D721Med (cell line): ENCODE measurements at regions not wholly inside any gene's neighbourhood (a gene's known extent, or its start where the extent isn't known, plus 50 kb on each side); places are given as distances from the start of the nearest gene placed in this dataset.

Experiments used
- DNase-seq: peaks from one replicate; pipeline ENCODE4 v3.0.0; 2011; ENCODE audit warnings: low spot score; ENCODE audit not compliant: insufficient read length
- FAIRE-seq: peaks from 2 replicates; lab custom pipeline; 2011; peaks lifted over from hg19 to GRCh38; lab: Jason Lieb, UNC
- CTCF ChIP-seq: IDR thresholded peaks from 2 replicates; pipeline ENCODE4 v1.5.1; 2012; ENCODE audit warnings: mild to moderate bottlenecking, control low read depth; ENCODE audit not compliant: insufficient read depth; ENCODE audit errors: missing control alignments

GRCh38 chr6:43942616-43943015, 172.6 kb downstream of the VEGFA start:
- no peak for FAIRE-seq
- DNase-seq = no peak
- no peak for TF ChIP-seq CTCF

GRCh38 chr6:43942011-43942442, 172.0 kb downstream of the VEGFA start:
- no peak for DNase-seq
- FAIRE-seq = no peak
- TF ChIP-seq CTCF = no peak

GRCh38 chr6:43941174-43941573, 171.2 kb downstream of the VEGFA start:
- FAIRE-seq = no peak
- DNase-seq = no peak
- TF ChIP-seq CTCF = no peak

- TF ChIP-seq CTCF = no peak
- FAIRE-seq = no peak
- DNase-seq = no peak
Observed at GRCh38 chr6:43940393-43941087, 170.5 kb downstream of the VEGFA start.

GRCh38 chr6:43940071-43940392, 170.0 kb downstream of the VEGFA start:
- DNase-seq (no peak), FAIRE-seq (no peak)
- no peak for TF ChIP-seq CTCF

- FAIRE-seq (no peak), DNase-seq (no peak)
- no peak for TF ChIP-seq CTCF
Observed at GRCh38 chr6:43939281-43940070, 169.5 kb downstream of the VEGFA start.
